NCI-H748 treated with DMSO at 0.1 percent for 48 hours (cell line): ENCODE measurements at regions not wholly inside any gene's neighbourhood (a gene's known extent, or its start where the extent isn't known, plus 50 kb on each side); places are given as distances from the start of the nearest gene placed in this dataset.

ENCODE experiments used
- DNase-seq: peaks from one replicate; lab custom pipeline; 2025; lab: John Stamatoyannopoulos, UW

GRCh38 chr16:85326113-85326793, 214.0 kb upstream of the CIBAR2 start:
- no peak for DNase-seq

- DNase-seq = no peak
Observed at GRCh38 chr16:85326794-85327181, 214.5 kb upstream of the CIBAR2 start.

GRCh38 chr16:85327731-85328675, 215.7 kb upstream of the CIBAR2 start:
- peak; percentile 66 for DNase-seq

- DNase-seq = no peak
Observed at GRCh38 chr16:85328676-85329058, 216.4 kb upstream of the CIBAR2 start.

- DNase-seq = peak; percentile 56
Observed at GRCh38 chr16:85329059-85329812, 217.0 kb upstream of the CIBAR2 start.

GRCh38 chr16:85330006-85330693, 217.9 kb upstream of the CIBAR2 start:
- DNase-seq = no peak

GRCh38 chr16:85330694-85331188, 218.5 kb upstream of the CIBAR2 start:
- no peak for DNase-seq

GRCh38 chr16:85331688-85332087, 219.4 kb upstream of the CIBAR2 start:
- no peak for DNase-seq

DNA sequence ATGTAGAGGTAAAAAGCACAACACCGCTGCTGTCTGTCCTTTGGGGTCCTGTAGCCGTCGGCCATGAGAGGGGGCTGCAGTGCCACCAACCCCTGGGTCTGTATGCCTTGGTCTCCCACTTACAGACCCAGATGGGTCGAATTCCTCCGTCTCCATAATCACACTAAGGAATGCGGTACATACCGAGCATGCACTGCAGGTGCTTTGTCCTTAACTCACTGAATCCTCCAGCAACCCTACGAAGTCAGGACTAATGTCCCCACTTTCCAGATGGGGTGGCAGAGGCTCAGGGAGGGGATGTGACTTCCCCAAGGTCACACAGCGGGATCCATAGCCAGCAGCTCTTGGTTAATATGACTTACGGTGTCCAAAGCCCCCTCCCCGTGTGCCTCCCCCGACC, 219.9 kb upstream of the CIBAR2 start:
- DNase-seq = no peak

GRCh38 chr16:85333337-85333736, 221.1 kb upstream of the CIBAR2 start:
- DNase-seq = no peak

GRCh38 chr16:85333744-85334640, 221.7 kb upstream of the CIBAR2 start:
- no peak for DNase-seq

DNA sequence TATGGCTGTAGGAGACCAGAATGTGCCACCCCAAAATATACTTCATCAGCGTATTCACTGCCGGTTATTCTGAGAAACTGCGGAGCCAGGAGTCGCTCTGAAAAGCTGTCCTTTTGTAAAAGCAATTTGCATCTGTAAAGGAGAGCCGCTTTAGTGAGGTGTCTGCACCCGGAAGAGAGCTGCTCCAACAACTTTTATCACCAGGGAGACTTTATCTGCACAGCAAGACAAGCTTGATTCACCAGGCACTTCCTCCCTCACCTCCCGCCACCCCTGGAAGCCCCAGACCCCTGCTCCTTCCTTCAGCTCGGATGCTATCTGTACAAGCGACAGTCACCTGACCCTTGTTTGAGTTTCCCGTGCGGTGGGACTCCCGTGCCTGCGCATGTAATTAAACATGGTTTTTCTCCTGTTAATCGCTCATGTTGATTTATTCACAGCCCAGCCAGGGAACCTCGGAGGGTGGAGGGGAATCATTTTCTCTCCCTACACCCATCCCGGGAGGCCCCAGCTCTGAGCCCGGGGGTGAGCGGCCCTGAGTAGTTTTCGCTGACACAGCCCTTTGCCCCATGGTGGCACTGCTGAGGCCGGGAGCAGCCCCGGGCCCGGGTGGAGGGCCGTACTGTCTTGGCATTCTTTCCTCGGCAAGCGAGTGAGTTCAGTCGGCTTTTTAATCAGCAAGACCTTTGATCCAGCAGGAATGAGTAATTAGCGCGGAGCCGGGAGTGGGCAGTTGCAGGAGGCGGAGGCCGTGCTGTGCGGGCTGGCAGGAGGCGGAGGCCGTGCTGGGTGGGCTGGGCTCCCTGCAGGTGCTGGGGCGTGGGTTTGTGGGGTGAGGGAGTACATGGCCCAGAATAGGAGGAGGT, 222.7 kb upstream of the CIBAR2 start:
- no peak for DNase-seq

GRCh38 chr16:85335584-85336491, 223.6 kb upstream of the CIBAR2 start:
- DNase-seq = no peak

DNA sequence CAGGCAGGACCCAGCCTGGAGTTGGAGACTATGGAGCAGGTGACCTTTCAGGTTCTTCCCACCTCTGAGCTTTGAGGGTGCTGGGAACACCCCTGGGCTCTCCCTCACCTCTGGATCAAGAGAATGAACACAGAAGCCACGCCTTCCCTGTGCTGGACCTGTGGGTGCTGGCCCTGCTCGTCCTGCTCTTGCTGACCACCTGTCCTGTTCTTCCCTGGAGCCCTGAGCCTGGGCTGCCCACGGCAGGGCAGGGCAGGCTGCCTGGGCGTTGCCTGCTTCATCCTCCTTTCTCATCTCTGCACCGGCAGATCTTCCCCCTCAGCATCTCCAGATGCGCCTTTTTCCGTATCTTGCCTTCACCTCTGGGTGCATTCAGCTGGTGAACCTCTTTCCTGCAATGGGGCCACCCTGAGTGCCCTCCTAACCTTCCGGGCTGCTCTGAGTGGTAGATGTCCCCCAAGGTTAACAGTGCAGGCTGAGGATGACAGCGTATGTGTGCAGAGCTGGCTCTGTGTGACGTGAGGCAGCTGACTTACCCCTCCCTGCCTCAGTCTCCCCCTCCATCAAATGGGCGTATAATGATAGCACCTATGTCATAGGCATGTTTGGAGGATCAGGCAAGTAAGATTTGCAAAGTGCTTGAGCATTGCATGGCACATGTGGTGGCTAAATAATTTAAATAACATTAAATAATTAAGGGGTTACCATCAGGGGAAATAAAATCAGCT, 225.8 kb upstream of the CIBAR2 start:
- DNase-seq = no peak

DNA sequence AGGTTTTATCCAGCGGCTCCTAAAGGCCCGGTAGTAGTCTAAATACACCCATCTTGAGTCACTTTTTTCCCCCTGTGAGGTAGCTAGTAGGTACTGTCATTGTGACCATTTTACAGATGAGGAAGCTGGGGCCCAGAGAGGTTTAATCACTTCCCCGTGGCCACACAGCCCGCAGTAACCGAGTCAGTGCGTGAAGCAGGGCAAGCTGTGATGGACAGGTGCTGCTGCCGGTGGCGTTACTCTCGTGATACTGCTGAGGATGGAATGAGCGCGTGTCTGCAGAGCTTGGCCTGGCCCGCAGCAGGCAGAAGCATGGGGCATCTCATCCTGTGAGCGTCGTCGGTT, 226.3 kb upstream of the CIBAR2 start:
- DNase-seq = no peak

- no peak for DNase-seq
Observed at GRCh38 chr16:85338989-85339685, 226.9 kb upstream of the CIBAR2 start.

DNA sequence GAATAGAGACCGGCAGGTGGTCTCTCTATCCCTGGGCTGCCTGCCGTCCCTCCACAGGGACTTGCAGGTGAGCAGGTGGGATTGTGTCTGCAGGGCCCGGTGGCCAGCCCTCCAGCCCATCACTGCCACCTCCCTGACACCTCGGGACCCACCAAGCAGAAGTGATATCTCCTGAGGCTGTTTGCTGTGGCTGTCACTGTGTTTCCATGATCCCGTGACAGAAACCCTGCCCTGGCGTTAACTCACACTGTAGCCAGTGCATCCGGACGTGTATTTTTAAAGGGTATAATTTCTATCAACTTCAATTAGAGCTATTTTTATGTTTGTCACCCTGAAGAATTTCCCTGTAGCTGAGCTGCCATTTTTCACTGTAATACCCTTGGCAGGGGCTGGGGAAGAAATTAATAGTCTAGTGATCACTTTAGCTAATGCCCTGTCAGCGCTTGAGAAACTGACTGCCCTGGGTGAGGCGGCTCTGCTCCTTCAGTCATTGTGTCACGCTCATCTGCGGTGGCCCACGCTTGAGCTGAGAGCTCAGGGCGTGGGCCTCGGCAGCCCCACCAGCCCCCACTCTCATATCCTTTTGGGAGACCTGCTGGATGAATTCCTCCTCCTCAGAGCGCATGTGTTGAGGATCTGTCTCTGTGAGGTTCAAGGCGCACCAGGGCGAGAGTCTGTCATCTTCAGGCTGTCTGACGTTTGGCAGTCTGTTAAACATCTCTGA, 229.9 kb upstream of the CIBAR2 start:
- no peak for DNase-seq
